Smooth muscle cell (in vitro differentiated cells): ENCODE measurements at regions not wholly inside any gene's neighbourhood (a gene's known extent, or its start where the extent isn't known, plus 50 kb on each side); places are given as distances from the start of the nearest gene placed in this dataset.

Experiments
- DNase-seq: peaks from one replicate; lab custom pipeline; 2025; ENCODE audit not compliant: unreplicated experiment; lab: John Stamatoyannopoulos, UW
- H2AFZ ChIP-seq: fragments of 200-600 bp; sonication (generic); 2 replicates; pipeline ENCODE4 v1.6.0; 2016; ENCODE audit warnings: antibody characterized with exemption, low read depth, mild to moderate bottlenecking
- H3F3A ChIP-seq: fragments of 200-600 bp; sonication (generic); 2 replicates; pipeline ENCODE4 v1.6.0; 2017; ENCODE audit warnings: antibody characterized with exemption, low read depth
- H3K27ac ChIP-seq: fragments of 200-600 bp; sonication (generic); 2 replicates; pipeline ENCODE4 v1.5.1; 2016; ENCODE audit warnings: low read depth, mild to moderate bottlenecking
- H3K27me3 ChIP-seq: fragments of 200-600 bp; sonication (generic); 2 replicates; pipeline ENCODE4 v1.6.1; 2016; ENCODE audit warnings: low read depth, mild to moderate bottlenecking
- H3K36me3 ChIP-seq: fragments of 200-600 bp; sonication (generic); 2 replicates; pipeline ENCODE4 v1.5.1; 2016; ENCODE audit warnings: low read depth
- H3K4me1 ChIP-seq: fragments of 200-600 bp; sonication (generic); 2 replicates; pipeline ENCODE4 v1.5.1; 2016; ENCODE audit warnings: low read depth
- H3K4me2 ChIP-seq: fragments of 200-600 bp; sonication (generic); 2 replicates; pipeline ENCODE4 v1.6.0; 2016; ENCODE audit warnings: mild to moderate bottlenecking
- H3K4me3 ChIP-seq: fragments of 200-600 bp; sonication (generic); 2 replicates; pipeline ENCODE4 v1.5.1; 2016; ENCODE audit warnings: mild to moderate bottlenecking
- H3K79me2 ChIP-seq: fragments of 200-600 bp; sonication (generic); 2 replicates; pipeline ENCODE4 v1.6.0; 2016; ENCODE audit warnings: low read depth, mild to moderate bottlenecking
- H3K9ac ChIP-seq: fragments of 200-600 bp; sonication (generic); 2 replicates; pipeline ENCODE4 v1.6.0; 2016; ENCODE audit warnings: low read depth
- H3K9me3 ChIP-seq: fragments of 200-600 bp; sonication (generic); replicated peaks from 2 replicates; pipeline ENCODE4 v1.5.1; 2016; ENCODE audit warnings: low read depth
- H4K20me1 ChIP-seq: fragments of 200-600 bp; sonication (generic); 2 replicates; pipeline ENCODE4 v1.6.0; 2016; ENCODE audit warnings: low read depth
- WGBS: methylation state at CpG from one replicate; pipeline ENCODE4 v1.1.7; 2016; ENCODE audit warnings: low lambda C conversion rate; 5-methylcytosine and 5-hydroxymethylcytosine counted together
- TF ChIP-seq, protein P1 (sequence below): fragments of 200-600 bp; sonication (generic); IDR thresholded peaks from 2 replicates; pipeline ENCODE4 v1.5.1; 2017; ENCODE audit warnings: borderline replicate concordance, mild to moderate bottlenecking, antibody characterized with exemption; ENCODE audit not compliant: insufficient read depth, poor library complexity, severe bottlenecking

DNA sequence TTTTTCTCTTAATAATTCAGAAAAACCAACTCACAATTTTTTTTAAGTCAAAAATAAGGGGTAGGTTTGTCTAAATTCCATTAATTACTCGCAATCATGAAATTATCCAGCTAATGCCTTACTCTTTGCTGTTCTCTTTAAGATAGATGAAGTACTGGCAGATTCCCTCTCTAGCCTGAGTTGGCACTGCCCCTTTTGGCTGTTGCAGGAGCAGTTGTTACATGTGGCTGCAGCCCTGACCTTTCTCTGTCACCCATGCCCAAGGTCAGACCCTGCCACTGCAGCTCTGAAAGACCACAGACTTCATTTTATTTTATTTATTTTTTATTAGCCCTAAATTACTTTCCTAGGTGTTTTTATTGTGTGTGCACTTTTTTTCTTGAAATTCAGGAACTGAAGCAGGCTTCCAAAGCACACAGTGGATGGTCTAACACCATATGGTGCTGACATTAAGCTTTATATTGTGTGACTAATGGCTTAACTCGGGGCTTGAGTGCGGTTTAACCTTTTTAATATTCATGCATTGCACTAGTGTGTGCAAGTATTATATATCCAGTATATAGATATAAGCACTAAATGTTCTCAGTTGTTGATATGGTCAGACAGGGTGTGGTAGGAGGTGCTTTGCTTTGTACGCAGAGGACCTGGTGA lies 313.0 kb downstream of the CDH2 start:
- Histone ChIP-seq H2AFZ (no peak overlapping the region), H4K20me1 (no peaks in the 10 kb centered on the region), H3K79me2 (no peaks in the 10 kb centered on the region), H3K27me3 (no peaks in the 10 kb centered on the region), H3K9me3 (no peaks in the 10 kb centered on the region), H3K4me3 (no peak overlapping the region), H3K4me1 (no peaks in the 10 kb centered on the region), H3F3A (peaks cover 4% of the 10 kb centered on the region), H3K27ac (no peak overlapping the region), H3K36me3 (no peaks in the 10 kb centered on the region), H3K9ac (no peak overlapping the region), H3K4me2 (no peak overlapping the region)
- DNase-seq = no peak
- TF ChIP-seq, protein P1, sequence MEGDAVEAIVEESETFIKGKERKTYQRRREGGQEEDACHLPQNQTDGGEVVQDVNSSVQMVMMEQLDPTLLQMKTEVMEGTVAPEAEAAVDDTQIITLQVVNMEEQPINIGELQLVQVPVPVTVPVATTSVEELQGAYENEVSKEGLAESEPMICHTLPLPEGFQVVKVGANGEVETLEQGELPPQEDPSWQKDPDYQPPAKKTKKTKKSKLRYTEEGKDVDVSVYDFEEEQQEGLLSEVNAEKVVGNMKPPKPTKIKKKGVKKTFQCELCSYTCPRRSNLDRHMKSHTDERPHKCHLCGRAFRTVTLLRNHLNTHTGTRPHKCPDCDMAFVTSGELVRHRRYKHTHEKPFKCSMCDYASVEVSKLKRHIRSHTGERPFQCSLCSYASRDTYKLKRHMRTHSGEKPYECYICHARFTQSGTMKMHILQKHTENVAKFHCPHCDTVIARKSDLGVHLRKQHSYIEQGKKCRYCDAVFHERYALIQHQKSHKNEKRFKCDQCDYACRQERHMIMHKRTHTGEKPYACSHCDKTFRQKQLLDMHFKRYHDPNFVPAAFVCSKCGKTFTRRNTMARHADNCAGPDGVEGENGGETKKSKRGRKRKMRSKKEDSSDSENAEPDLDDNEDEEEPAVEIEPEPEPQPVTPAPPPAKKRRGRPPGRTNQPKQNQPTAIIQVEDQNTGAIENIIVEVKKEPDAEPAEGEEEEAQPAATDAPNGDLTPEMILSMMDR = no peak
- 83% methylated on average over 4 of the region's 4 CpGs for WGBS

DNA sequence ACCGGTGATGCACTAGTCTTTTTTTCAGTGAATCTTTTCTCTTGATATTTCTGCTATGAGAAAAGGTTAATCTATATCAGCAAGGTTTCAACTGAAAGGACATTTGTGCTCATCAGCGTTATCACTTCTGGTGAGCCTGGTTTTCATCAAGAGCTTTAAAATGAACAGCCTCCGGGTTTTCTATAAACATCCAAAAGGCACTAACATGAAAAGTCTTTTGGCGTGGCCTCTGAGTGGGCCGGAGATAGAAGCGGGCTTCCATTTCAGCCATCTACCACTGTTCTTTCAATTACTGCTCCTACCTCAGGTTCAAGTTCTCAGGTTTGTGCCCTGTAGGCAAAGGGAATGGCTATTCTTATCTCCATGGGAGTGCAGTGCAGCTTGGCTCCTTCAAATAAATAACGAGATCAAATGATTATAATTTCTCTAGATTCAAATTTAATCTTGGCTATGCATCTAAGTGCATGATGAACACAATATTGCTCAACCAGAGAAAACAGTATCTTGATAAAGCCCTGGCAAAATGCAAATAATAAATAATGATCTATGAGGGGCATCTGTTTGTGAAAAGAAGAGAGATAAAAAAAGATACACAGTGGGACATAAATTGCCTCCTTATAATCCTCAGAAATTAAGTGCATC lies 314.8 kb downstream of the CDH2 start:
- no peak overlapping the region for H3K9ac ChIP-seq
- H3K4me2 ChIP-seq = no peak overlapping the region
- H3K4me1 ChIP-seq = no peaks in the 10 kb centered on the region
- no peak overlapping the region for H3K4me3 ChIP-seq
- TF ChIP-seq, protein P1 = no peak
- H3K9me3 ChIP-seq = no peaks in the 10 kb centered on the region
- 55% methylated on average over 7 of the region's 7 CpGs for WGBS
- H2AFZ ChIP-seq = no peak overlapping the region
- H3F3A ChIP-seq = peaks cover 4% of the 10 kb centered on the region
- H3K79me2 ChIP-seq = no peaks in the 10 kb centered on the region
- no peak overlapping the region for H3K27ac ChIP-seq
- no peaks in the 10 kb centered on the region for H3K27me3 ChIP-seq
- DNase-seq = no peak
- H3K36me3 ChIP-seq = no peaks in the 10 kb centered on the region
- no peaks in the 10 kb centered on the region for H4K20me1 ChIP-seq

DNA sequence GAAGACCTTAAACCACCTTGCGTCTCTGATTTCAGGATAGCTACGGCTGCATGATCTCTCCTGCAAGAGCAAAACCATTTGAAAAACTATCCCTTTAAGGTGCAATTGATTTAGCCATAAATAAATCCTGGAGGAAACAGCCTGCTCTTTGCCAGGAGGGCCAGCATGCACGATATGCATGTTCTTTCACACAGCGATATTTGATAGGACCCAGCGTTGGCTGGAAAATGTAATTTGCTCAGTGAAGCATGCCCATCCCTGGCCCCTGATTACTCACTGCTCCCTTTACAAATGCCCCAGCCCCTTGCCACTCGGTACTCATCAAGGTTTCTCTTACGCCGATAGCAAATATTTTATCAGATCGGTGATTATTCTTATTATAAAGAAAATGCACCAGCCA lies 315.4 kb downstream of the CDH2 start:
- no peaks in the 10 kb centered on the region for H3K36me3 ChIP-seq
- H3K4me3 ChIP-seq = no peak overlapping the region
- TF ChIP-seq, protein P1 = no peak
- H3K9me3 ChIP-seq = no peaks in the 10 kb centered on the region
- no peak for DNase-seq
- H3K4me2 ChIP-seq = no peak overlapping the region
- no peak overlapping the region for H3K27ac ChIP-seq
- no peaks in the 10 kb centered on the region for H4K20me1 ChIP-seq
- no peaks in the 10 kb centered on the region for H3K4me1 ChIP-seq
- peaks cover 4% of the 10 kb centered on the region for H3F3A ChIP-seq
- 94% methylated on average over 9 of the region's 9 CpGs for WGBS
- H3K79me2 ChIP-seq = no peaks in the 10 kb centered on the region
- H2AFZ ChIP-seq = no peak overlapping the region
- no peak overlapping the region for H3K9ac ChIP-seq
- no peaks in the 10 kb centered on the region for H3K27me3 ChIP-seq

DNA sequence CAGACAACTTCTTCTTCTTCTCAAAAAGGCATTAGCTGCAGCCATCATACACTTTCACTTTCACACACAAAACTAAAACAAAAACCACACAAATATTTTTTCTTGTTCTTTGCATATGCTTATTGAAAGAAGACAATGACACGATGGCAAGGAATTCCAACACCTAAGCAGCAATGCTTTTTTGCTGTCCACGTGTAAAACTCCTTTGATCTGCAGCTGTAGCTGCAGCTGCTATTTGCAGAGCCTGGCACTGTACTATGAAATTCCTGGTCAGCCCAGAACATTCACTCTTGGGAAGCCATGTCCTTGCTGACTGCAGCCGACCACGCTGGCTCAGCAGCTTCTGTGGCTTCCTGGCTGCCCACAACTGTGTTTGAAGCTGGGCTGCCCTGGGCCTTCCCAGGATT lies 316.2 kb downstream of the CDH2 start:
- peak overlapping the region; percentile 39 for H3K27ac ChIP-seq
- H3K4me1 ChIP-seq = no peaks in the 10 kb centered on the region
- H3K79me2 ChIP-seq = no peaks in the 10 kb centered on the region
- H3K27me3 ChIP-seq = no peaks in the 10 kb centered on the region
- H3K36me3 ChIP-seq = no peaks in the 10 kb centered on the region
- H3K4me3 ChIP-seq = no peak overlapping the region
- H3K9me3 ChIP-seq = no peaks in the 10 kb centered on the region
- WGBS = 23% methylated on average over 4 of the region's 4 CpGs
- H3K9ac ChIP-seq = no peak overlapping the region
- no peak overlapping the region for H2AFZ ChIP-seq
- H3F3A ChIP-seq = peaks cover 4% of the 10 kb centered on the region
- peak overlapping the region; percentile 37 for H3K4me2 ChIP-seq
- no peaks in the 10 kb centered on the region for H4K20me1 ChIP-seq
- TF ChIP-seq, protein P1 = no peak
- no peak for DNase-seq
